ENCODE measurements at regions not wholly inside any gene's neighbourhood (a gene's known extent, or its start where the extent isn't known, plus 50 kb on each side); places are given as distances from the start of the nearest gene placed in this dataset.

GRCh38 chr11:28858076-28858475 is 749.9 kb downstream of the METTL15 start:
- Histone ChIP-seq H3K9me1 (replicated peaks; ENCODE audit: control insufficient read depth, extremely low read depth, insufficient read depth, low read length) (no peaks in the 10 kb centered on the region), H3K4me1 (ENCODE audit: control insufficient read depth, extremely low read depth, insufficient read depth, low read length) (peaks cover 15% of the 10 kb centered on the region), H3K27me3 (ENCODE audit: control insufficient read depth in 2 of 2, insufficient read depth in 2 of 2, low read length in 2 of 2) (no peaks in the 10 kb centered on the region), H3K4me2 (ENCODE audit: insufficient read depth, low read length) (no peak overlapping the region), H3K79me2 (ENCODE audit: control insufficient read depth, insufficient read depth, low read length) (no peaks in the 10 kb centered on the region), H3K4me3 (replicated peaks in 1 of 3; ENCODE audit: insufficient read depth in 1 of 3, low read depth in 1 of 3, low read length in 3 of 3) (no peak overlapping the region), H3K36me3 (ENCODE audit: control insufficient read depth in 2 of 2, extremely low read depth in 1 of 2, insufficient read depth in 2 of 2, low read length in 2 of 2) (no peaks in the 10 kb centered on the region), H2AFZ (ENCODE audit: low read depth, low read length) (no peak overlapping the region), H3K9ac (replicated peaks; ENCODE audit: extremely low read depth, insufficient read depth, low read length) (no peak overlapping the region), H4K20me1 (replicated peaks; ENCODE audit: control insufficient read depth, extremely low read depth, insufficient read depth, low read length) (no peaks in the 10 kb centered on the region), H3K9me3 (replicated peaks; ENCODE audit: control insufficient read depth, insufficient read depth, low read length) (no peaks in the 10 kb centered on the region), H3K27ac (ENCODE audit: insufficient read depth, low read depth, low read length) (no peak overlapping the region)
- ChIA-PET CTCF (no interaction called here), POLR2A (no interaction called here)
- intact Hi-C loops (cut with micrococcal nuclease): no loop called here
- FAIRE-seq (no peak), DNase-seq (ENCODE audit: low read depth, low spot score) (no peak)
- TF ChIP-seq POLR2A (IDR thresholded peaks at IDR 0.05; ENCODE audit: low read depth, low read length) (no peak), EZH2 (IDR thresholded peaks at IDR 0.05; ENCODE audit: borderline replicate concordance, low read depth, low read length, severe bottlenecking) (no peak), MYC (IDR thresholded peaks at IDR 0.05; ENCODE audit: low read depth, low read length) (no peak), POLR2AphosphoS5 (IDR thresholded peaks at IDR 0.05; ENCODE audit: insufficient read depth, low read depth, low read length) (no peak), JUN (IDR thresholded peaks at IDR 0.05; ENCODE audit: borderline replicate concordance, insufficient read depth, insufficient read length, low read depth) (no peak), CTCF (IDR thresholded peaks at IDR 0.05; ENCODE audit: extremely low read depth in 1 of 2, insufficient read depth in 1 of 2, low read depth in 1 of 2, low read length in 2 of 2) (no peak), FOS (IDR thresholded peaks at IDR 0.05; ENCODE audit: borderline replicate concordance, insufficient read depth, low read length) (no peak), GATA2 (IDR thresholded peaks at IDR 0.05; ENCODE audit: insufficient read depth, insufficient read length, low read depth, low read length) (no peak)
- TF ChIP-seq, protein P1, sequence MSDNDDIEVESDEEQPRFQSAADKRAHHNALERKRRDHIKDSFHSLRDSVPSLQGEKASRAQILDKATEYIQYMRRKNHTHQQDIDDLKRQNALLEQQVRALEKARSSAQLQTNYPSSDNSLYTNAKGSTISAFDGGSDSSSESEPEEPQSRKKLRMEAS (IDR thresholded peaks at IDR 0.05; ENCODE audit: insufficient read depth, insufficient read length): no peak
- dilution Hi-C loops (cut with MboI; ENCODE audit: extremely low pct_ligation_motif_present, low sequenced_read_pairs): no loop called here
- no TSS peak for BruUV-seq (replicated peaks)
